HG02884 (cell line): ENCODE measurements at regions not wholly inside any gene's neighbourhood (a gene's known extent, or its start where the extent isn't known, plus 50 kb on each side); places are given as distances from the start of the nearest gene placed in this dataset.
"Not testable (repeated sequence)": the region's sequence is repeated elsewhere in the genome, so short reads cannot be mapped to it uniquely, and the experiment has no call there.

Experiments used
- ATAC-seq: cut with Tn5 transposase; IDR thresholded peaks from one replicate; pipeline ENCODE4 v1.9.1; 2021; ENCODE audit warnings: mild to moderate bottlenecking, moderate library complexity; ENCODE audit not compliant: unreplicated experiment

DNA sequence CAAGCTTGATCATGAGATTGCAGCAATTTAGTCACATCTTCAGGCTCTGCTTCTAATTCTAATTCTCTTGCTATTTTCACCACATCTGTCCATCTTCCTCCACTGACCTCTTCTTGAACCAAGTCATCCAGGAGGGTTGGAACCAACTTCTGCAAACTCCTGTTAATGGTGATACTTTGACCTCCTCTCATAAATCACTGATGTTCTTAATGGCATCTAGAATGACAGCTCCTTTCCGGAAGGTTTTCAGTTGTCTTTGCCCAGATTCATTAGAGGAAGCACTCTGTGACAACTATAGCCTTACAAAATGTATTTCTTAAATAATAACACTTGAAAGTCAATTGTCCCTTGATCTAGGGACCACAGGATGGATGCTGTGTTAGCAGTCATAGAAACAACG, 136.2 kb downstream of the IGLL1 start:
- not testable (repeated sequence) for ATAC-seq

GRCh38 chr22:23439581-23439980, 140.5 kb downstream of the IGLL1 start:
- not testable (repeated sequence) for ATAC-seq

DNA sequence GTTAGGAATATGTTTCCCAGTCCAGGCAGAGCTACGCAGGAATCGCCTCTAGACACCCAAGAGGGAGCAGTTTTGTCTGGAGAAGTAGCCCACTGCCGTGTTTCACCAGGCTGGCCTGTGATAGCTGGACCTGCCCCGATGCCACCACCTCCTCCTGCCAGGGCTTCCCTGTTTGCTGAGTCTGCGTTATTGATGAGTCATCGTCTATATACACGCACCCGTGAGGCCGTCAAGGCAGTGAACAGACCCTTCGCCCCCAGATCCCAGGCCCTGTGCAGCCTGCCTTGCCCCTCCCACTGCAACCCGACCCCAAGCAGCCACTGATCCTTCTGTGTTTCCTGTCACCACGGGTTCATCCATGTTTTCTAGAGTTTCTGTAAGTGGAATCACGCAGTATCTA, 141.9 kb downstream of the IGLL1 start:
- ATAC-seq, result no peak

DNA sequence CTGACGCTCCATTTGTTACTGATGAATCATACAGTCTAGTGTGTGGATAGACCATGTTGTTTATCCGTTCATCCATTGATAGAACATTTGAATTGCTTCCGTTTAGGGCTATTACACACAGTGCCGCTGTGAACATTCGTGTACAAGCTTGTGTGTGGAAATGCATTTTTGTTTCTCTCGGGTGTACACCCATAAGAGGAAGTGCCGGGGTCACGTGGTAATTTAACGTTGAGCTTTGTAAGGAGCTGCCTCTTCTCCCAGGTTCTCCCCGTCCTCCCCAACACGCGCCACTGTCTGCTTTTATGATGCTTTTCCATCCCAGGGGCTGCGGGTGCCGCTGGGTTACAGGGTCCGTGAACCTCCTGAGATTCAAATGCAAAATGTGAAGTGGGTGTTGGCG, 142.3 kb downstream of the IGLL1 start:
- ATAC-seq, result no peak

- not testable (repeated sequence) for ATAC-seq
Observed at GRCh38 chr22:23437107-23437395, 143.0 kb downstream of the IGLL1 start.

- ATAC-seq, result not testable (repeated sequence)
Observed at GRCh38 chr22:23436354-23437106, 143.6 kb downstream of the IGLL1 start.

GRCh38 chr22:23435186-23435585, 144.9 kb downstream of the IGLL1 start:
- not testable (repeated sequence) for ATAC-seq

GRCh38 chr22:23434198-23434830, 145.8 kb downstream of the IGLL1 start:
- not testable (repeated sequence) for ATAC-seq

DNA sequence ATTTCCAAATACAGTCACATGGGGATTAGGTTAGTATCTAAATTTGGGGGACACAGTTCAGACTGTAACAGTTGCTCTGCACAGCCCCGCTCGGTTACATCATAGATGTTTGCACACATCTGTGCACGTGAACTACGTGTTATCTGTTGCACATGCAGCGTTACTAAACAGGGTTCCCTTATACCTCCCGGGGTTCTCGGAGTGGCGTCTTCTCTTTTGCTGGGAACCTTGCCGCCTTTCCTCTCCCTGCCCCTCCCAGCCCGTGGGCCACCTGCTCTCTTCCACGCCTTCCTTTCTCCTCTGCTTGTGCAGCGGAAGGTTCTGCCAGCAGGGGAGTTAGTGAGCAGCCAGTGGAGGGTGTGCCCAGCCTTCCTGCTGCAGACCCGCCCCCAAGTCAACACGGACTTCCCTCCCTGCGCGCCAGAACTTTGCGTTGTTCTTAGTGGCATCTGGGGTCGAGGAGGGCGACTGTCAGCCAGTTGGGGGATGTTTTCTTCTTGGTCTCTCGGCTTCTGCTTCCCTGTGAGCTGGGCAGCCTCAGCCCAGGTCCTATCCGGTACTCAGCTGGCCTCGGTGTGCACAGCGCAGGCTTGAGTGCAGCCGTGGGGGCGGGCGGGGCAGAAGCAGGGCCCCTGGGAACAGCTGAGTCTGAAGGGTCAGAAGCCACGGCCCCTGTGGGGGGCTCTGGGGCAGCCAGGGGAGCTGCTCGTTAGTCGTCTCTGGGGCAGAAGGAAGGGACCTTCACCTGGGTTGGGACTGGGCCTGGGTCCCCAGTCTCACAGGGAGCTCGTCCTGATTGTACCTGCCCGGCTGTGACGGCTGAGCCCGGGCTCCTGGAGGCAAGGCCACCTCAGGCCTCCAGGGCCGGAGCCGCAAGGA, 146.7 kb downstream of the IGLL1 start:
- ATAC-seq, result not testable (repeated sequence)

- ATAC-seq, result not testable (repeated sequence)
Observed at GRCh38 chr22:23432719-23433118, 147.4 kb downstream of the IGLL1 start.

DNA sequence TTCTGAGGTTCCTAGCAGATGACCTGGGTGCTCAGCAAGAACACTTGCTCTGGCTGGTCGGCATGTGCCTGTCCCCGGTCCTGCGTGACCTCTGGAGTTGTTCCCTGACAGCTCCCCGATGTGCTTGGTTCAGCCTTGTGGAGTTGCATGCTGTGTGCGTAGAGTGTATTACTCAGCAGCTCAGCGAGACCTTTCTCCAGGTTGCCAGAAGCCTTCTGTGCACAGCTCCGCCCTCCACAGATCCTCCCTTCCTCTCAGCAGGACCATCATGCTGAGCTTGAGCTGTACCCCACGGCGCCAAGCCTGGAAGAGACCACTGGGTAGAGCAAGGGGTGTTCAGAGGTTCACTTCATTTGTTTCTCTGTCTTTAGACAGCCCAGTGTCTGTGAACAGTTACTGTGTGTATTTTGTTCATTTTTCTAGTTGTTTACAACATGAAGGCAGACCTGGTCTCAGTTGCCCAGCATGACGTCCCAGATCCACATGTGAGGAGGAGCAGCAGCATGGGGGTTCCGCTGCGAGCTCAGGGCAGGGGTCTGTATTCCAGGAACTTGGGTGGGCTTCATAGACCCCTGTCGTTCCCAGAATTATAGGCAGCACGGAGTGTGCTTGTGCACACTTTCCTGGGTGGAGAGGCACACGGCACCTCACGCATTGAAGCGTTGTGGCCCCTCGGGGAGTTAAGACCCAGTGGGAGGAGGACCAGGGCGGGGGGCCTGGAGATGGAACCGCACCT, 148.6 kb downstream of the IGLL1 start:
- no peak for ATAC-seq

DNA sequence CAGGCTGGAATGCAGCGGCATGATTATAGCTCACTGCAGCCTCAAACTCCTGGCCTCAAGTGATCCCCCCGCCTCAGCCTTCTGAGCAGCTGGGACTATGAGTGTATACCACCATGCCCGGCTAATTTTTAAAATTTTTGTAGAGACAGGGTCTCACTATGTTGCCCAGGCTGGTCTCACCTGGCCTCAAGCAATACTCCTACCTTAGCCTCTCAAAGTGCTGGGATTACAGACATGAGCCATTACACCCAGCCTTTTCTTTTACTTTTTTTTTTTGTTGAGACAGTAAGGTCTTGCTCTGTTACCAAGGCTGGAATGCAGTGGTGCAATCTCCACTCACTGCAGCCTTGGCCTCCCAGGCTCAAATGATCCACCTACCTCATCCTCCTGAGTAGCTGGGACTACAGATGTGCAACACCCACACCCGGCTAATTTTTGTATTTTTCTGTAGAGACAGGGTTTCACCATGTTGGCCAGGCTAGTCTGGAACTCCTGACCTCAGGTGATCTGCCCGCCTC, 155.5 kb downstream of the IGLL1 start:
- not testable (repeated sequence) for ATAC-seq

DNA sequence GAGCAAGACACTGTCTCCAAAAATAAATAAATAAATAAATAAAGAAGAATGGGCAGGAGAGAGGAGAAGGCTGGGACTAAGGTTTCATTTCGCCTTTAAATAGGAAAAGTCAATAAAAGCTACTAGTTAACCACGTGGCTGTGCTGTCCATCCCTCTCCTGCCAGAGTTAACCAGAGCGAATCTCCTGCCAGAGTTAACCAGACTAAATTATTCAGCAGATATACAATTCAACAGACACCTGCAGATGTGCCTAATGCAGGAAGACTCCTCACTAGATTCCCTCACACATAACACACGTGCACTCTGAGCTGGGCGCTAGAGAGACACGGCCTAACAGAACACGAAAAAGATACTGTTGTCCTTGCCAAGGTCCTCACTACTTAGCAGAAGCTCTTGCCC, 156.1 kb downstream of the IGLL1 start:
- ATAC-seq, result no peak

DNA sequence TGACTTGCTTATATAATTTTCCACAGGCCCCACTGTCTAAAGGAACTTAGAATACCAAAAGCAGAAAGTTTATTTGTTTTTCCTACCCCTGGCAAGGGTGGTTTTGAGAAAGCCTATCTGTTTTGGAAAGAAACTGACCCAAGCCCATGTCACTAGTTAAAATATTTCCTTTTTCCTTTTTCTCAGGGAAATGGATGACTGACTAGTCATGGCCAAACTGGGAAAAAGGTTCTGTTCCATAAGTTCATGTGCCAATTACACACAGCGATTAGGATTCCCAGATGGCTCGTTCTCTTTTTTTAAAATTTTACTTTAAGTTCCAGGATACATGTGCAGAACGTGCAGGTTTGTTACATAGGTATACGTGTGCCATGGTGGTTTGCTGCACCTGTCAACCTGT, 157.8 kb downstream of the IGLL1 start:
- not testable (repeated sequence) for ATAC-seq

- ATAC-seq, result not testable (repeated sequence)
Observed at GRCh38 chr22:23421300-23421699, 158.8 kb downstream of the IGLL1 start.

DNA sequence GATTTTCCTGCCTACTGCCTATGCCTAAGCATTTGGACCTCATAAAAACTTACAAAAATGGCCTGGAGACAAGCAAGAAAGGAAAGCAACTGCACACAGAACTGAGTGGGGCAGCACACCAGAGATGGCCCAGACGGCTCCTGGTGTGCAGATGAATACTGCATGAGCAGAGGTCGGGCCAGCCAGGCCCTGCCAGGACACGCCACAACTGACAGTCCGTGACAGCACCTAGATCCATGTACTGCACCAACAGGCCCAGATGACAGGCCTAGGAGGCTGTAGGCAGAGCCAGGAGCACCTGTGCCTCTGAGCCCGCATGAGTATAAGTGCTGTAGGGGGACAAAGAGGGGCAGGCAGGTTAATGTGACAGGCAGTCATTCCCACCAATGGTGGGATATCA, 160.2 kb downstream of the IGLL1 start:
- no peak for ATAC-seq

DNA sequence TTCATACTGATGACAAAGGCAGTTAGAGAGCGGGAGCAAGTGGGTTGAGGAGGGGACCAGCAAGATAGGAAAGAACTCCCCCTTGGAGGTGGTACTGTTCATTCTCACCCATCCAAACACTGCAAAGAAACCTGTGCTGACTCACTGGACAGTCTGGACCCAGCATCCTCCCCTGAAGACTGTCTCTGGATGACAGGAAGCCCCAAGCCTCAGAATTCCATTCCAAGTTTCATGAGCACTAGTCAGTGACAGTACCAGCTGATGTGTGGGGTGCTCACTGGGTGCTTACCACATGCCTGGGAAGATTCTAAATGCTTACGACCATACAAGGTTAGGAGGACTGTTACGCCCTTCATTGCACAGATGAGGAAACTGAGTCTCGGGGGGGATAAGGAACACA, 160.9 kb downstream of the IGLL1 start:
- ATAC-seq, result no peak

- no peak for ATAC-seq
Observed at GRCh38 chr22:23418159-23418788, 161.8 kb downstream of the IGLL1 start.

DNA sequence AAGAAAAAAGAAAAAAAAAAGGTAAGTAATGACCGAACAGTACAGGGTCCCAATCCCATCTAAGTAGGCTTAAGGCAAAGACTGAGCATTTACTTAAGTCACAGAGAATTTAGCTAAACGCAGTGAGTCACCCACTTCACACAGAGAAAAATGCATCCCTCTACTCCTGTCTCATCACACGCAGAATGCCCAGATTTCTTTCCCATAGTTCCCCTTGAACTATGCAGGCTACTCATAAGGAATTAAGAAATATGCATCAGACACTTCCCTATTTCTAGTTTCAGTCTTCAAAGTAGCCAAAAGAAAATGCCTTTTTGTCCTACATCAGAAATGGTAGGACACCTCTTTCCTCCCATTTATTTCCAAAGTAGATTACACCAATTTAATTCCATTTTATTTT, 162.8 kb downstream of the IGLL1 start:
- ATAC-seq, result not testable (repeated sequence)

DNA sequence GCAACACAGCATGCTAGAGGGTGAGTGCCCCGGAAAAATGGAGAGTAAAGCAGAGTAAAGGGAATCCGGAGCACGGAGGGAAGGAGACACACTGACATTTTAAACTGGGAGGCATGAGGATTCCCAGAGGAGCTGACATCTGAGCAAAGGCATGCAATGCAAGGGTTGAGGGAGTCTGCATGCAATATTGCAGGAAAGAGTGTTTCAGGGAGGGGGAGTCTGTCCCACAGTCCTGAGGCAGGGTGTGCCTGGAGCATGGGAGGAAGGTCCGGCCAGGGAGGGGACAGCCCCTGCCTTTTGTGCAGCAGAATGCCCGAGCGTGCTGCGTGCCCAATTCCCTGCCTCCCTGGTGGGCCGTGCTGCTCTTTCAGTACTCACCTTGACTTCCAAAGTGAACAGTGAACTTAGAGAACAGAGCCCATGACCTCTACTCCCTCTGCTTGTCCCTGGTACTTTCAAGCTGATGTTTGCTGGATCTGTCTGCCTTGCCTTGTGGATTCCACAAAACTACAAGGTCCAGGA, 163.9 kb downstream of the IGLL1 start:
- not testable (repeated sequence) for ATAC-seq
